ENCODE measurements at regions not wholly inside any gene's neighbourhood (a gene's known extent, or its start where the extent isn't known, plus 50 kb on each side); places are given as distances from the start of the nearest gene placed in this dataset.
A peak's percentile ranks its signal among the peaks of the same experiment; 100 is the strongest.

- no peak overlapping the region for H3K4me3 ChIP-seq
- TF ChIP-seq Cebpa-rat (IDR thresholded peaks at IDR 0.05): no peak
- no peaks in the 10 kb centered on the region for H3K36me3 ChIP-seq
- H3K4me2 ChIP-seq: peak overlapping the region in 1 of 11 experiments; percentile 13; a peak in 1 of 22 replicates
- H3K27ac ChIP-seq: peak overlapping the region in 3 of 11 experiments; percentile 2 to 20 (median 5); a peak in 4 of 22 replicates
- no peaks in the 10 kb centered on the region for H3K9me3 ChIP-seq (replicated peaks in 1 of 11)
- H3K4me1 ChIP-seq: peaks cover 50 to 69% (median 58%) of the 10 kb centered on the region in 10 experiments
- H3K9ac ChIP-seq: no peak overlapping the region
- H4K20me1 ChIP-seq: no peaks in the 10 kb centered on the region
- H3K27me3 ChIP-seq: no peaks in the 10 kb centered on the region
These were observed 124.9 kb upstream of the IRF2BP2 start for GRCh38 chr1:234734869-234735268.

- H3K4me2 ChIP-seq: peak overlapping the region in 1 of 11 experiments; percentile 13; a peak in 1 of 22 replicates
- no peak overlapping the region for H3K4me3 ChIP-seq
- TF ChIP-seq Cebpa-rat (IDR thresholded peaks at IDR 0.05): no peak
- no peaks in the 10 kb centered on the region for H3K27me3 ChIP-seq
- peaks cover 54 to 74% (median 63%) of the 10 kb centered on the region in 10 experiments for H3K4me1 ChIP-seq
- H3K9ac ChIP-seq: no peak overlapping the region
- H3K36me3 ChIP-seq: no peaks in the 10 kb centered on the region
- no peaks in the 10 kb centered on the region for H3K9me3 ChIP-seq (replicated peaks in 1 of 11)
- H3K27ac ChIP-seq: peak overlapping the region in 3 of 11 experiments; percentile 2 to 20 (median 5); a peak in 4 of 22 replicates
- no peaks in the 10 kb centered on the region for H4K20me1 ChIP-seq
These were observed 124.4 kb upstream of the IRF2BP2 start for GRCh38 chr1:234734412-234734835.

DNA sequence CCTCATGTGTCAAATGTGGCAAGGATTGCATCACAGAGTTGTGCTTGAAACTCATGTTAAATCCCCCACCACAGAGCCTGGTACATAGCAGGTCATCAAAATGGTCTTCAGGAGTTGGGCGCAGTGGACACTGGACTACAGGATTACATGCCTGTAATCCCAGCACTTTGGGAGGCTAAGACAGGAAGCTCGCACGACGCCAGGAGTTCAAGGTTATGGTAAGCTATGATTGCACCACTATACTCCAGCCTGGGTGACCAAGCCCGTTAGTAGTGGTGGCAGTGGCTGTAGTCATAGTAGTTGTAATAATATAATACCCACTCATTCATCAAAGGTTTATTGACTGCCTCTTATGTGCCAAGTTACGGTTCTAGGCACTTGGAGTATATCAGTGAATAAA lies 123.4 kb upstream of the IRF2BP2 start:
- Histone ChIP-seq H3K9me3 (replicated peaks in 1 of 11) (no peaks in the 10 kb centered on the region), H3K36me3 (no peaks in the 10 kb centered on the region), H3K4me3 (no peak overlapping the region), H3K9ac (no peak overlapping the region), H3K4me2 (peak overlapping the region in 1 of 11 experiments; percentile 93; a peak in 1 of 22 replicates), H3K27ac (peak overlapping the region in 2 of 11 experiments; percentile 60 to 72; a peak in 1 of 22 replicates), H4K20me1 (no peaks in the 10 kb centered on the region), H3K27me3 (no peaks in the 10 kb centered on the region), H3K4me1 (peaks cover 60 to 79% (median 70%) of the 10 kb centered on the region in 10 experiments)
- no peak for TF ChIP-seq Cebpa-rat (IDR thresholded peaks at IDR 0.05)

DNA sequence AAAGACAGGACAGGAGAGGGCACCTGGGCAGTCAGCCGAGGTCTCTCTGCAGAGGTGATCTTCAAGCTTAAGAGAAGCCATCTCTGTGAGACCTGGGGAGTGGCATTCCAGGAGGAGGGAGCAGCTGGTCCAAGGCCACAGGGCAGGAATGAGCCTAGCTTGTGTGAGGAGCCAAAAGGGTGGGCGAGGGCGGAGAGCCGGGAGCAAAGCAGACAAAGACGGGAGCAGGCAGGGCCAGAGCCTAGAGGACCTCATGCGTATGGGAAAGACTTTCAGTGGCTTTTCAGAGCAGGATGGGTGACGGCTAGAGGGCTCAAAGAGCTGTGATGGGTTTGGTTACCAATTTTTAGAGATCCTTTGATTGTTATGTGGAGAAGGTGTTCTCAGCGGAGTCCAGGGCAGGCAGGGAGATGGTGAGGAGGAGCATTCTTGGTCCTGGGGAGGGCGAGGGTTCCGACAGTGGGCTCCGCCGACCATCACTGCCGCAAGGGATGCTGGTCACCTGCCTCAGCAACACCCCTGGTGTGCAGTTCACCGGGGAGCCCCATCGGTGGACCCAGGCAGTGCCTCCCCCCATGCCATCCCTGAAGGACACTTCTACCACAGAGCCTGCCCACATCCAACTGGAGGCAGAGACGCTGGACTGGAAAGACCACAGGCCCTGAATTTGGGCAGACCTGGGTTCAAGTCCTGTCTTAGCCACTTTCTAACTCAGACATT lies 122.9 kb upstream of the IRF2BP2 start:
- H3K27me3 ChIP-seq: no peaks in the 10 kb centered on the region
- no peaks in the 10 kb centered on the region for H3K36me3 ChIP-seq
- no peaks in the 10 kb centered on the region for H4K20me1 ChIP-seq
- peak overlapping the region in 8 of 11 experiments; percentile 2 to 72 (median 60); a peak in 11 of 22 replicates for H3K27ac ChIP-seq
- H3K4me2 ChIP-seq: peak overlapping the region; percentile 59 to 95 (median 91); a peak in 18 of 22 replicates
- no peak for TF ChIP-seq Cebpa-rat (IDR thresholded peaks at IDR 0.05)
- H3K9ac ChIP-seq: no peak overlapping the region
- H3K9me3 ChIP-seq (replicated peaks in 1 of 11): no peaks in the 10 kb centered on the region
- H3K4me1 ChIP-seq: peaks cover 60 to 79% (median 70%) of the 10 kb centered on the region in 10 experiments
- H3K4me3 ChIP-seq: no peak overlapping the region

DNA sequence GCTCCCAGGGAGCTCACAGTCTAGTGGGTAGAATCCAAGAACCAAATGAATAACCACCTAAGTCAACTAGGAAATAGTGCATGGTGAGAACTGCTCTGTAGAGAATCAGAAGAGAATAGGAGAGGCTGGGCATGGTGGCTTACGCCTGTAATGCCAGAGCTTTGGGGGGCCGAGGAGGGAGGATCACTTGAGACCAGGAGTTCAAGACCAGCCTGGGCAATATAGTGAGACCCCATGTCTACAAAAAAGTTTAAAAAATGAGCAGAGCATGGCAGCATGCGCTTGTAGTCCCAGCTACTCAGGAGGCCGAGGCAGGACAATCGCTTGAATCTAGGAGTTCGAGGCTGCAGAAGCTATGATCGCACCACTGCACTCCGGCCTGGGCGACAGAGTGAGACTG lies 122.3 kb upstream of the IRF2BP2 start:
- H3K4me1 ChIP-seq: peaks cover 60 to 79% (median 70%) of the 10 kb centered on the region in 10 experiments
- peak overlapping the region; percentile 7 to 72 (median 60); a peak in 18 of 22 replicates for H3K27ac ChIP-seq
- H3K4me2 ChIP-seq: peak overlapping the region; percentile 59 to 95 (median 91)
- H3K9ac ChIP-seq: peak overlapping the region in 2 of 11 experiments; percentile 2 to 11; a peak in 1 of 22 replicates
- H4K20me1 ChIP-seq: no peaks in the 10 kb centered on the region
- H3K36me3 ChIP-seq: no peaks in the 10 kb centered on the region
- no peak for TF ChIP-seq Cebpa-rat (IDR thresholded peaks at IDR 0.05)
- H3K27me3 ChIP-seq: no peaks in the 10 kb centered on the region
- H3K9me3 ChIP-seq (replicated peaks in 1 of 11): no peaks in the 10 kb centered on the region
- no peak overlapping the region for H3K4me3 ChIP-seq

GRCh38 chr1:234731569-234732085 lies 121.6 kb upstream of the IRF2BP2 start:
- Histone ChIP-seq H3K9me3 (replicated peaks in 1 of 11) (no peaks in the 10 kb centered on the region), H3K4me2 (peak overlapping the region; percentile 59 to 95 (median 91)), H3K27me3 (no peaks in the 10 kb centered on the region), H3K9ac (peak overlapping the region in 6 of 11 experiments; percentile 2 to 42 (median 21); a peak in 6 of 22 replicates), H3K27ac (peak overlapping the region; percentile 7 to 72 (median 60); a peak in 20 of 22 replicates), H3K4me1 (peaks cover 65 to 82% (median 72%) of the 10 kb centered on the region in 10 experiments), H3K4me3 (no peak overlapping the region), H3K36me3 (no peaks in the 10 kb centered on the region), H4K20me1 (no peaks in the 10 kb centered on the region)
- no peak for TF ChIP-seq Cebpa-rat (IDR thresholded peaks at IDR 0.05)

DNA sequence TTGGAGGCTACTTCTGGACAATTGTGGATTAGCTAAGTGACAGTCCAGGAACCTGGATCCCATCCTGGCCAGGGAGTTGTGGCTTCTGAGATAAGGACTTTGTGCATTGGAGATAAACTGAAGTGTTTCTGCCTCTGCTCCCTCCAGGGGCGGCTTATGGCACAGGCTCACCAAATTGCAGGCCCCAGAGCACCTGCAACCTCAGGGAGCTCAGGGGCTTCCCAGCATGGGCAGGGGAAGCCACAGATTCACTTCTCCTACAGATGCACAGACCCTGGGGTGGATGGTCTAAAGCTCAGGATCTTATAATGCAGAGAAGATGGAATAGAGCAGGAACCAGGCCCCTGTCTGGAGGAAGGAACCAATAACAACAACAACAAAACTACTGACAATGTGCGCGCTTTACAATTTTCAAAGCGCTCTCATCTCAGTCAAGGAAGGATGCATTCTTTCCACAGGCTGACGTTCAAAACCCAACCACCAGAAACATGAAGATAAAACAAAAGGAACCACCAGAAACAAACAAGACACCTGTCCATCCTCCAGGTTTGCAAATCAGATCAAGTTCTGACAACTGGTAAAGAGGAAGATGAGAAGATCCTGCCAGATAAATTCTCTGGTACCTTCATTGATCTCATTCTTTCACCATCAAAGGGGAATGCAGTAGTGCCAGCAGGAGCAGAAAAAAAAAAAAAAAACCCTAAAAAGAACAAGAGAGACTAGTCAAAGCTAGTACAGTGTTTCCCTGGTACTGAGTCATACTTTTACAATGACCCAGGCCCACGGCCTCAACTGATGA lies 121.0 kb upstream of the IRF2BP2 start:
- peak overlapping the region; percentile 59 to 95 (median 91) for H3K4me2 ChIP-seq
- no peaks in the 10 kb centered on the region for H3K27me3 ChIP-seq
- TF ChIP-seq Cebpa-rat (IDR thresholded peaks at IDR 0.05): no peak
- H3K9me3 ChIP-seq (replicated peaks in 1 of 11): no peaks in the 10 kb centered on the region
- no peaks in the 10 kb centered on the region for H3K36me3 ChIP-seq
- no peaks in the 10 kb centered on the region for H4K20me1 ChIP-seq
- H3K9ac ChIP-seq: peak overlapping the region in 4 of 11 experiments; percentile 9 to 39 (median 24); a peak in 5 of 22 replicates
- H3K4me3 ChIP-seq: no peak overlapping the region
- peaks cover 72 to 87% (median 78%) of the 10 kb centered on the region in 10 experiments for H3K4me1 ChIP-seq
- peak overlapping the region in 10 of 11 experiments; percentile 6 to 72 (median 60); a peak in 17 of 22 replicates for H3K27ac ChIP-seq

GRCh38 chr1:234730475-234730769 lies 120.4 kb upstream of the IRF2BP2 start:
- Histone ChIP-seq H3K27ac (peak overlapping the region in 8 of 11 experiments; percentile 9 to 72 (median 60); a peak in 11 of 22 replicates), H3K36me3 (no peaks in the 10 kb centered on the region), H3K9me3 (replicated peaks in 1 of 11) (no peaks in the 10 kb centered on the region), H3K4me3 (no peak overlapping the region), H3K9ac (peak overlapping the region in 2 of 11 experiments; percentile 17 to 39; a peak in 3 of 22 replicates), H3K4me1 (peaks cover 77 to 92% (median 84%) of the 10 kb centered on the region in 10 experiments), H4K20me1 (no peaks in the 10 kb centered on the region), H3K27me3 (no peaks in the 10 kb centered on the region), H3K4me2 (peak overlapping the region; percentile 59 to 95 (median 91))
- TF ChIP-seq Cebpa-rat (IDR thresholded peaks at IDR 0.05): no peak; a peak in 1 of 22 replicates
